IMR-90 (cell line): ENCODE measurements at regions not wholly inside any gene's neighbourhood (a gene's known extent, or its start where the extent isn't known, plus 50 kb on each side); places are given as distances from the start of the nearest gene placed in this dataset.

Experiments used
- ATAC-seq: fragments of 200-7000 bp; cut with Tn5 transposase; 2 replicates; pipeline ENCODE4 v1.9.1; 2020; ENCODE audit warnings: low read depth, mild to moderate bottlenecking, moderate library complexity
- BruUV-seq: library from RNA; stranded (reverse); fragments of 400-500 nt; replicated peaks from 2 replicates; lab custom pipeline; 2021; lab: Mats Ljungman, UMichigan
- CTCF ChIA-PET: fragments of 300-600 bp; formaldehyde crosslinking; extraction: SDS; loops from one replicate; lab custom pipeline; 2021; ENCODE audit warnings: antibody characterized with exemption; lab: Yijun Ruan, JAX
- POLR2A ChIA-PET: fragments of 300-600 bp; sonication (Branson Sonifier 250); formaldehyde crosslinking; loops from one replicate; lab custom pipeline; 2022; ENCODE audit warnings: antibody characterized with exemption; ENCODE audit not compliant: unreplicated experiment; lab: Charles Lee
- DNase-seq: peaks from one replicate; pipeline ENCODE4 v3.0.0; 2013
- H2AFZ ChIP-seq: replicated peaks from 2 replicates; pipeline ENCODE3; 2013; ENCODE audit warnings: low read length, mild to moderate bottlenecking; ENCODE audit not compliant: poor library complexity
- H2AK5ac ChIP-seq: 2 replicates; pipeline ENCODE4 v1.6.1; 2013; ENCODE audit warnings: low read depth, low read length, inconsistent platforms
- H2AK9ac ChIP-seq: replicated peaks from 2 replicates; pipeline ENCODE3; 2013; ENCODE audit warnings: mild to moderate bottlenecking, low read depth, low read length, moderate library complexity; ENCODE audit not compliant: poor library complexity
- H2BK120ac ChIP-seq: 2 replicates; pipeline ENCODE4 v1.6.1; 2013; ENCODE audit warnings: low read depth, low read length, inconsistent platforms
- H2BK15ac ChIP-seq: 3 replicates; pipeline ENCODE4 v1.6.1; 2013; ENCODE audit warnings: low read depth, low read length, inconsistent platforms
- H2BK20ac ChIP-seq: 2 replicates; pipeline ENCODE4 v1.6.1; 2013; ENCODE audit warnings: low read depth, mild to moderate bottlenecking, inconsistent platforms, low read length, moderate library complexity
- H2BK5ac ChIP-seq: 2 replicates; pipeline ENCODE4 v1.6.1; 2013; ENCODE audit warnings: mild to moderate bottlenecking, low read depth, low read length, inconsistent platforms; ENCODE audit not compliant: poor library complexity, severe bottlenecking
- H3K14ac ChIP-seq: replicated peaks from 2 replicates; pipeline ENCODE4 v1.6.1; 2013; ENCODE audit warnings: low read depth, low read length, inconsistent platforms
- H3K18ac ChIP-seq: 2 replicates; pipeline ENCODE4 v1.6.1; 2013; ENCODE audit warnings: low read depth, low read length, control low read depth
- H3K23ac ChIP-seq: 2 replicates; pipeline ENCODE4 v1.6.1; 2013; ENCODE audit warnings: low read depth, low read length, inconsistent platforms
- H3K27ac ChIP-seq: 2 replicates; pipeline ENCODE4 v1.5.1; 2013; ENCODE audit warnings: mild to moderate bottlenecking, control low read depth, low read length; ENCODE audit not compliant: insufficient read depth
- H3K27me3 ChIP-seq: 2 replicates; pipeline ENCODE4 v1.6.1; 2013; ENCODE audit warnings: low read length; ENCODE audit not compliant: control insufficient read depth, insufficient read depth
- H3K36me3 ChIP-seq: 2 replicates; pipeline ENCODE4 v1.6.1; 2013; ENCODE audit warnings: low read length, mixed read lengths; ENCODE audit not compliant: control insufficient read depth, insufficient read depth
- H3K4ac ChIP-seq: 2 replicates; pipeline ENCODE4 v1.6.1; 2013; ENCODE audit warnings: low read depth, low read length, inconsistent platforms
- H3K4me1 ChIP-seq: 2 replicates; pipeline ENCODE4 v1.6.1; 2013; ENCODE audit warnings: low read length, mixed read lengths; ENCODE audit not compliant: control insufficient read depth, insufficient read depth
- H3K4me2 ChIP-seq: 2 replicates; pipeline ENCODE4 v1.6.1; 2013; ENCODE audit warnings: low read depth, mild to moderate bottlenecking, control low read depth, low read length, moderate library complexity
- H3K4me3 ChIP-seq: 2 replicates; pipeline ENCODE4 v1.5.1; 2013; ENCODE audit warnings: low read depth, mild to moderate bottlenecking, control low read depth, low read length, moderate library complexity; ENCODE audit not compliant: insufficient read depth
- H3K56ac ChIP-seq: 2 replicates; pipeline ENCODE4 v1.6.1; 2013; ENCODE audit warnings: low read length, inconsistent platforms; ENCODE audit not compliant: insufficient read depth; ENCODE audit errors: extremely low read depth
- H3K79me1 ChIP-seq, 2 experiments: 2 replicates each; pipeline ENCODE4 v1.6.1; 2013; ENCODE audit warnings: low read length in 2 of 2, inconsistent platforms in 1 of 2, low read depth in 1 of 2
- H3K9ac ChIP-seq: 2 replicates; pipeline ENCODE4 v1.6.1; 2013; ENCODE audit warnings: low read depth, low read length, control low read depth
- H3K9me1 ChIP-seq: 2 replicates; pipeline ENCODE4 v1.6.1; 2013; ENCODE audit warnings: low read length, inconsistent platforms; ENCODE audit not compliant: insufficient read depth
- H3K9me3 ChIP-seq: 2 replicates; pipeline ENCODE4 v1.6.1; 2013; ENCODE audit warnings: low read length; ENCODE audit not compliant: control insufficient read depth, insufficient read depth
- H4K20me1 ChIP-seq: 2 replicates; pipeline ENCODE4 v1.6.1; 2013; ENCODE audit warnings: low read length, inconsistent platforms; ENCODE audit not compliant: insufficient read depth
- H4K5ac ChIP-seq: 2 replicates; pipeline ENCODE4 v1.6.1; 2013; ENCODE audit warnings: mild to moderate bottlenecking, low read depth, low read length, control low read depth
- H4K8ac ChIP-seq, 2 experiments: 2 replicates each; pipeline ENCODE4 v1.6.1; 2013; ENCODE audit warnings: low read depth in 2 of 2, low read length in 2 of 2, control low read depth in 1 of 2, inconsistent platforms in 1 of 2
- H4K91ac ChIP-seq: 2 replicates; pipeline ENCODE4 v1.6.1; 2013; ENCODE audit warnings: low read depth, low read length, inconsistent platforms; ENCODE audit not compliant: insufficient read depth
- BHLHE40 ChIP-seq: fragments of 150-350 bp; IDR thresholded peaks from 2 replicates; pipeline ENCODE4 v1.6.1; 2016; ENCODE audit warnings: mild to moderate bottlenecking, low read depth, low read length
- CEBPB ChIP-seq: IDR thresholded peaks from 2 replicates; pipeline ENCODE4 v1.6.1; 2012; ENCODE audit warnings: low read depth, low read length, improper control_type of control experiment
- CHD1 ChIP-seq: IDR thresholded peaks from 2 replicates; pipeline ENCODE4 v1.6.1; 2012; ENCODE audit warnings: low read depth, low read length, improper control_type of control experiment
- CTCF ChIP-seq: conservative IDR thresholded peaks from 2 replicates; pipeline ENCODE4 v1.5.1; 2012; ENCODE audit warnings: mild to moderate bottlenecking, low read depth, low read length, improper control_type of control experiment
- ELK1 ChIP-seq: fragments of 150-350 bp; IDR thresholded peaks from 2 replicates; pipeline ENCODE4 v1.6.1; 2016; ENCODE audit warnings: low read depth, mild to moderate bottlenecking, low read length, moderate library complexity, borderline replicate concordance
- MAFK ChIP-seq: IDR thresholded peaks from 2 replicates; pipeline ENCODE4 v1.6.1; 2012; ENCODE audit warnings: low read depth, low read length, improper control_type of control experiment
- MAZ ChIP-seq: IDR thresholded peaks from 2 replicates; pipeline ENCODE4 v1.6.1; 2012; ENCODE audit warnings: low read depth, mild to moderate bottlenecking, low read length, improper control_type of control experiment, moderate library complexity, borderline replicate concordance
- RAD21 ChIP-seq: IDR thresholded peaks from 2 replicates; pipeline ENCODE4 v1.6.1; 2012; ENCODE audit warnings: low read length, improper control_type of control experiment
- RCOR1 ChIP-seq: IDR thresholded peaks from 2 replicates; pipeline ENCODE4 v1.6.1; 2012; ENCODE audit warnings: mild to moderate bottlenecking, low read length, improper control_type of control experiment; ENCODE audit not compliant: insufficient replicate concordance
- RFX5 ChIP-seq: IDR thresholded peaks from 2 replicates; pipeline ENCODE4 v1.8.0; 2012; ENCODE audit warnings: low read depth, mild to moderate bottlenecking, low read length, moderate library complexity
- SMC3 ChIP-seq: fragments of 150-350 bp; IDR thresholded peaks from 2 replicates; pipeline ENCODE4 v1.6.1; 2016; ENCODE audit warnings: low read depth, mild to moderate bottlenecking, antibody characterized with exemption, low read length, moderate library complexity
- USF2 ChIP-seq: fragments of 150-350 bp; IDR thresholded peaks from 2 replicates; pipeline ENCODE4 v1.6.1; 2017; ENCODE audit warnings: mild to moderate bottlenecking, antibody characterized with exemption, low read length, low read depth
- WGBS, 2 experiments: methylation state at CpG; one replicate each; pipeline versions ENCODE4 v1.1.5 to v1.1.7; 2013; ENCODE audit warnings: missing lambda C conversion rate in 2 of 2; ENCODE audit not compliant: insufficient read length in 1 of 2; ENCODE audit errors: extremely low coverage in 2 of 2; 5-methylcytosine and 5-hydroxymethylcytosine counted together
- dilution Hi-C: fragments of 300-500 bp; cut with HindIII; formaldehyde crosslinking; loops from one replicate; pipeline ENCODE4 v1.14.3; 2018; ENCODE audit warnings: low sequenced_read_pairs; ENCODE audit not compliant: unreplicated experiment
- in situ Hi-C: fragments of 300-500 bp; cut with MboI; formaldehyde crosslinking; loops from 3 replicates; pipeline ENCODE4 v1.14.3; 2019; ENCODE audit warnings: low sequenced_read_pairs, inconsistent platforms, mixed read lengths
- intact Hi-C: fragments of 100-400 bp; cut with micrococcal nuclease; formaldehyde crosslinking; loops from 2 replicates; pipeline ENCODE4 v1.10.0; 2022

GRCh38 chr2:204202253-204202652, 265.7 kb downstream of the ICOS start:
- Histone ChIP-seq H3K4ac (no peak overlapping the region), H4K8ac (no peak overlapping the region), H2AK5ac (no peak overlapping the region), H2AK9ac (no peak overlapping the region), H3K9me1 (no peaks in the 10 kb centered on the region), H3K18ac (no peak overlapping the region), H3K4me2 (no peak overlapping the region), H3K23ac (no peak overlapping the region), H2BK120ac (no peak overlapping the region), H4K20me1 (no peaks in the 10 kb centered on the region), H3K36me3 (no peaks in the 10 kb centered on the region), H3K14ac (no peak overlapping the region), H3K79me1 (no peaks in the 10 kb centered on the region), H2BK20ac (no peak overlapping the region), H3K56ac (no peak overlapping the region), H4K5ac (no peak overlapping the region), H3K4me3 (no peak overlapping the region), H2AFZ (no peak overlapping the region), H3K4me1 (no peaks in the 10 kb centered on the region), H2BK5ac (no peak overlapping the region), H3K27ac (no peak overlapping the region), H3K9ac (no peak overlapping the region), H3K27me3 (peaks cover 16% of the 10 kb centered on the region), H2BK15ac (no peak overlapping the region), H4K91ac (no peak overlapping the region), H3K9me3 (no peaks in the 10 kb centered on the region)
- ChIA-PET CTCF (no interaction called here), POLR2A (no interaction called here)
- no TSS peak for BruUV-seq
- DNase-seq (no peak), ATAC-seq (no peak)
- dilution Hi-C loops, result no loop called here
- intact Hi-C loops, result no loop called here
- TF ChIP-seq MAFK, result no peak
- no peak for TF ChIP-seq RAD21
- no peak for TF ChIP-seq ELK1
- TF ChIP-seq CHD1, result no peak
- TF ChIP-seq USF2, result no peak
- no peak for TF ChIP-seq RCOR1
- TF ChIP-seq CEBPB, result no peak
- no peak for TF ChIP-seq CTCF
- TF ChIP-seq MAZ, result no peak
- TF ChIP-seq SMC3, result no peak
- no peak for TF ChIP-seq BHLHE40
- TF ChIP-seq RFX5, result no peak
- in situ Hi-C loops, result no loop called here
- no CpG with 5 or more reads among the region's 1 CpG for WGBS, 2 experiments
